ENCODE measurements at regions not wholly inside any gene's neighbourhood (a gene's known extent, or its start where the extent isn't known, plus 50 kb on each side); places are given as distances from the start of the nearest gene placed in this dataset.

GRCh38 chr17:74148901-74149596, 54.4 kb upstream of the RPL38 start:
- Histone ChIP-seq H3K27me3 (peaks cover 0 to 41% of the 10 kb centered on the region in 2 donors), H3K9me3 (no peaks in the 10 kb centered on the region), H3K4me3 (no peak overlapping the region), H3K36me3 (no peaks in the 10 kb centered on the region), H3K27ac (no peak overlapping the region), H3K4me1 (no peaks in the 10 kb centered on the region)
- ATAC-seq (no peak), DNase-seq (no peak)
- intact Hi-C loops (cut with DNase I), result no loop called here
- TF ChIP-seq CTCF (IDR thresholded peaks at IDR 0.05), result no peak

- intact Hi-C loops (cut with DNase I), result loop anchor here in 1 of 2 donors (10.0 kb wide), 1 partner anchor 55 kb away; no protein-coding TSS in a partner anchor
- no peak for TF ChIP-seq CTCF (IDR thresholded peaks at IDR 0.05)
Measured at GRCh38 chr17:74149597-74150427, 53.7 kb upstream of the RPL38 start.

GRCh38 chr17:74150428-74151025, 53.0 kb upstream of the RPL38 start:
- Histone ChIP-seq H3K4me1 (no peaks in the 10 kb centered on the region), H3K27me3 (peaks cover 0 to 39% of the 10 kb centered on the region in 2 donors), H3K4me3 (no peak overlapping the region), H3K9me3 (no peaks in the 10 kb centered on the region), H3K27ac (no peak overlapping the region), H3K36me3 (no peaks in the 10 kb centered on the region)
- no peak for DNase-seq
- intact Hi-C loops (cut with DNase I), result loop anchor here in 1 of 2 donors (10.0 kb wide), 1 partner anchor 56 kb away; no protein-coding TSS in a partner anchor
- ATAC-seq, result peak; percentile 33
- no peak for TF ChIP-seq CTCF (IDR thresholded peaks at IDR 0.05)

More at GRCh38 chr17:74149597-74150427, 53.7 kb upstream of the RPL38 start:
- DNase-seq (no peak), ATAC-seq (no peak)
- no peaks in the 10 kb centered on the region for H3K36me3 ChIP-seq
- no peak overlapping the region for H3K4me3 ChIP-seq
- no peak overlapping the region for H3K27ac ChIP-seq
- H3K27me3 ChIP-seq, result peaks cover 0 to 41% of the 10 kb centered on the region in 2 donors
- no peaks in the 10 kb centered on the region for H3K9me3 ChIP-seq
- H3K4me1 ChIP-seq, result no peaks in the 10 kb centered on the region

- intact Hi-C loops (cut with DNase I), result loop anchor here in 1 of 2 donors (10.0 kb wide), 1 partner anchor 57 kb away; no protein-coding TSS in a partner anchor
- H3K27ac ChIP-seq, result no peak overlapping the region
- DNase-seq, result no peak
- no peaks in the 10 kb centered on the region for H3K36me3 ChIP-seq
- peaks cover 0 to 40% of the 10 kb centered on the region in 2 donors for H3K27me3 ChIP-seq
- H3K9me3 ChIP-seq, result no peaks in the 10 kb centered on the region
- ATAC-seq, result no peak
- TF ChIP-seq CTCF (IDR thresholded peaks at IDR 0.05), result no peak
- H3K4me1 ChIP-seq, result no peaks in the 10 kb centered on the region
- H3K4me3 ChIP-seq, result no peak overlapping the region
Measured at GRCh38 chr17:74151551-74152315, 51.7 kb upstream of the RPL38 start.

All from left lung (tissue), 4 donors.